A549 (cell line): ENCODE measurements at regions not wholly inside any gene's neighbourhood (a gene's known extent, or its start where the extent isn't known, plus 50 kb on each side); places are given as distances from the start of the nearest gene placed in this dataset.

Experiments used
- ATAC-seq, 2 experiments: fragments of 200-7000 bp in 1 of 2; fragments of >200 bp in 1 of 2; cut with Nextera tagmentation in 1 of 2; cut with Tn5 transposase in 1 of 2; 3 replicates each; pipeline versions ENCODE4 v1.8.0 to v1.9.1; 2018 to 2020; ENCODE audit warnings: mild to moderate bottlenecking in 1 of 2, moderate library complexity in 1 of 2
- CTCF ChIA-PET: fragments of 300-600 bp; sonication (Branson Sonifier 250); formaldehyde crosslinking; extraction: SDS; loops from one replicate; lab custom pipeline; 2021; ENCODE audit warnings: antibody characterized with exemption, inconsistent platforms; lab: Yijun Ruan, JAX
- POLR2A ChIA-PET: fragments of 350-600 bp; formaldehyde crosslinking; extraction: SDS; loops from one replicate; lab custom pipeline; 2021; ENCODE audit warnings: antibody characterized with exemption, inconsistent platforms; lab: Yijun Ruan, JAX
- DNase-seq, 2 experiments: peaks; one replicate each; pipeline versions ENCODE4 v3.0.0 to v3.0.0-alpha.2; 2011 to 2016; ENCODE audit warnings: low read depth in 1 of 2, low spot score in 1 of 2
- FAIRE-seq: peaks from 2 replicates; lab custom pipeline; 2011; peaks lifted over from hg19 to GRCh38; lab: Jason Lieb, UNC
- H3K27ac ChIP-seq, 2 experiments: fragments of >200 bp; sonication (Bioruptor Twin); formaldehyde crosslinking; 3 replicates each; pipeline ENCODE4 v1.5.1; 2016 to 2017
- H3K4me1 ChIP-seq: fragments of >200 bp; sonication (Bioruptor Twin); formaldehyde crosslinking; 3 replicates; pipeline ENCODE4 v1.6.1; 2016
- H3K4me2 ChIP-seq: fragments of >200 bp; sonication (Bioruptor Twin); formaldehyde crosslinking; 3 replicates; pipeline ENCODE4 v1.6.1; 2016
- H3K4me3 ChIP-seq: fragments of >200 bp; sonication (Bioruptor Twin); formaldehyde crosslinking; 3 replicates; pipeline ENCODE4 v1.5.1; 2016
- H3K9me3 ChIP-seq: fragments of >200 bp; sonication (Bioruptor Twin); formaldehyde crosslinking; 3 replicates; pipeline ENCODE4 v1.6.1; 2016
- ATOH8 ChIP-seq: fragments of 250-450 bp; sonication (Bioruptor Pico); IDR thresholded peaks from 2 replicates; pipeline ENCODE4 v1.5.0; 2020; ENCODE audit warnings: low read depth, mild to moderate bottlenecking, moderate library complexity
- CEBPB ChIP-seq, 2 experiments: fragments of >200 bp in 1 of 2; sonication (Bioruptor Twin) in 1 of 2; formaldehyde crosslinking in 1 of 2; IDR thresholded peaks; 2 replicates each; pipeline ENCODE4 v1.6.1; 2012 to 2016
- CHD2 ChIP-seq: fragments of 150-350 bp; IDR thresholded peaks from 2 replicates; pipeline ENCODE4 v1.6.1; 2014; ENCODE audit warnings: low read length; ENCODE audit not compliant: partially characterized antibody
- CTCF ChIP-seq: fragments of >200 bp; sonication (Bioruptor Twin); formaldehyde crosslinking; IDR thresholded peaks from 3 replicates; pipeline ENCODE4 v1.5.1; 2016
- ELK1 ChIP-seq: fragments of 150-350 bp; IDR thresholded peaks from 2 replicates; pipeline ENCODE4 v1.6.1; 2014; ENCODE audit warnings: low read depth, mild to moderate bottlenecking, low read length
- EP300 ChIP-seq, 2 experiments: fragments of >200 bp; sonication (Bioruptor Twin); formaldehyde crosslinking; IDR thresholded peaks; 2 replicates in 1 of 2; 3 replicates in 1 of 2; pipeline ENCODE4 v1.6.1; 2016 to 2017
- ESRRA ChIP-seq: fragments of 150-350 bp; IDR thresholded peaks from 2 replicates; pipeline ENCODE4 v1.6.1; 2014; ENCODE audit warnings: mild to moderate bottlenecking, low read length, borderline replicate concordance
- FOXS1 ChIP-seq: fragments of 250-450 bp; sonication (Bioruptor Pico); IDR thresholded peaks from 2 replicates; pipeline ENCODE4 v1.5.0; 2020; ENCODE audit warnings: mild to moderate bottlenecking, moderate library complexity
- HDAC2 ChIP-seq: fragments of 200-600 bp; sonication (generic); IDR thresholded peaks from 2 replicates; pipeline ENCODE4 v1.6.1; 2016
- HMGXB4 ChIP-seq: fragments of 250-450 bp; sonication (Bioruptor Pico); IDR thresholded peaks from 2 replicates; pipeline ENCODE4 v1.5.0; 2021; ENCODE audit warnings: mild to moderate bottlenecking, moderate library complexity, borderline replicate concordance
- HOXA7 ChIP-seq: fragments of 250-450 bp; sonication (Bioruptor Pico); IDR thresholded peaks from 2 replicates; pipeline ENCODE4 v1.5.0; 2020; ENCODE audit warnings: mild to moderate bottlenecking, moderate library complexity
- JUN ChIP-seq, 2 experiments: fragments of >200 bp; sonication (Bioruptor Twin); formaldehyde crosslinking; IDR thresholded peaks; 2 replicates in 1 of 2; 3 replicates in 1 of 2; pipeline ENCODE4 v1.6.1; 2016 to 2017
- RARB ChIP-seq: fragments of 250-450 bp; sonication (Bioruptor Pico); IDR thresholded peaks from 2 replicates; pipeline ENCODE4 v1.8.0; 2021; ENCODE audit warnings: mild to moderate bottlenecking, moderate library complexity
- RCOR1 ChIP-seq: fragments of 150-350 bp; IDR thresholded peaks from 2 replicates; pipeline ENCODE4 v1.6.1; 2014; ENCODE audit warnings: antibody characterized with exemption, low read length, low read depth
- RNF2 ChIP-seq: fragments of 200-600 bp; sonication (generic); IDR thresholded peaks from 2 replicates; pipeline ENCODE4 v1.6.1; 2016; ENCODE audit warnings: low read depth, mild to moderate bottlenecking, antibody characterized with exemption, moderate library complexity, borderline replicate concordance
- TFCP2L1 ChIP-seq: fragments of 250-450 bp; sonication (Bioruptor Pico); IDR thresholded peaks from 2 replicates; pipeline ENCODE4 v1.5.0; 2021; ENCODE audit warnings: mild to moderate bottlenecking
- TP53 ChIP-seq: fragments of 250-450 bp; sonication (Bioruptor Pico); IDR thresholded peaks from 2 replicates; pipeline ENCODE4 v1.5.0; 2021; ENCODE audit warnings: mild to moderate bottlenecking, moderate library complexity
- WGBS: methylation state at CpG from one replicate; pipeline ENCODE4 v1.1.6; 2017; ENCODE audit errors: missing lambda C conversion rate; 5-methylcytosine and 5-hydroxymethylcytosine counted together
- TF ChIP-seq, protein P1 (sequence below): fragments of 200-600 bp; sonication (generic); IDR thresholded peaks from 2 replicates; pipeline ENCODE4 v1.6.1; 2016; ENCODE audit warnings: antibody characterized with exemption, mild to moderate bottlenecking, moderate library complexity
- TF ChIP-seq, protein P2 (sequence below): fragments of >200 bp; sonication (Bioruptor Twin); formaldehyde crosslinking; IDR thresholded peaks from 2 replicates; pipeline ENCODE4 v1.6.1; 2016

DNA sequence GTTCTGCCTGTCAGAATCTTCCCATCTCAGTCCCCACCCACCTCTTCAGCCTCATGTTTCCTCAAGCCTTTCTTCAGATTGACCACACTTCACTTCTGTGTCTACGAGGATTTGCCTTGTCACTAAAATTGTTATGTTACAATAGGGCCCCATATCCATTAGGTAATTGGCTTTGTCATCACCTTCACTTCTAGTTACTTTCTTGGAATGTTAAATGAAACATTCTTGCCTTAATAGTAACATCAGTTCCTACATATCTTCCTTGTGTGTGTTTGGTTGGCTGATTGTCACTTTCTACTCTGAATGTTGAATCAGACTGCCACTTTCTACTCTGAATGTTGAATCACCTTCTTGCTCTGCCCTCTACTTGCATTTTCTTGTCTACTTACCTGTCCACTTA, 599.9 kb upstream of the NXPH2 start:
- FAIRE-seq (no peak), ATAC-seq (no peak)
- POLR2A ChIA-PET: no interaction called here
- Histone ChIP-seq H3K4me2 (no peak overlapping the region), H3K4me3 (no peak overlapping the region), H3K27ac (no peak overlapping the region)
- CTCF ChIA-PET: no interaction called here
- TF ChIP-seq ELK1: no peak
- TF ChIP-seq, all 56 proteins: peak for 0
- H3K9me3 ChIP-seq: no peaks in the 10 kb centered on the region
- no peaks in the 10 kb centered on the region for H3K4me1 ChIP-seq
- DNase-seq: no peak
- WGBS: 0% methylated on average over 1 of the region's 1 CpG

GRCh38 chr2:139378373-139378772, 598.2 kb upstream of the NXPH2 start:
- H3K4me2 ChIP-seq: no peak overlapping the region
- FAIRE-seq (no peak), DNase-seq (no peak), ATAC-seq (no peak)
- 15% methylated on average over 3 of the region's 3 CpGs for WGBS
- ChIA-PET POLR2A (no interaction called here), CTCF (no interaction called here)
- no peaks in the 10 kb centered on the region for H3K9me3 ChIP-seq
- no peak overlapping the region for H3K27ac ChIP-seq
- no peak for TF ChIP-seq RARB (CRISPR knock-in tag)
- no peak for TF ChIP-seq CTCF
- TF ChIP-seq ELK1: no peak
- TF ChIP-seq, protein P1, sequence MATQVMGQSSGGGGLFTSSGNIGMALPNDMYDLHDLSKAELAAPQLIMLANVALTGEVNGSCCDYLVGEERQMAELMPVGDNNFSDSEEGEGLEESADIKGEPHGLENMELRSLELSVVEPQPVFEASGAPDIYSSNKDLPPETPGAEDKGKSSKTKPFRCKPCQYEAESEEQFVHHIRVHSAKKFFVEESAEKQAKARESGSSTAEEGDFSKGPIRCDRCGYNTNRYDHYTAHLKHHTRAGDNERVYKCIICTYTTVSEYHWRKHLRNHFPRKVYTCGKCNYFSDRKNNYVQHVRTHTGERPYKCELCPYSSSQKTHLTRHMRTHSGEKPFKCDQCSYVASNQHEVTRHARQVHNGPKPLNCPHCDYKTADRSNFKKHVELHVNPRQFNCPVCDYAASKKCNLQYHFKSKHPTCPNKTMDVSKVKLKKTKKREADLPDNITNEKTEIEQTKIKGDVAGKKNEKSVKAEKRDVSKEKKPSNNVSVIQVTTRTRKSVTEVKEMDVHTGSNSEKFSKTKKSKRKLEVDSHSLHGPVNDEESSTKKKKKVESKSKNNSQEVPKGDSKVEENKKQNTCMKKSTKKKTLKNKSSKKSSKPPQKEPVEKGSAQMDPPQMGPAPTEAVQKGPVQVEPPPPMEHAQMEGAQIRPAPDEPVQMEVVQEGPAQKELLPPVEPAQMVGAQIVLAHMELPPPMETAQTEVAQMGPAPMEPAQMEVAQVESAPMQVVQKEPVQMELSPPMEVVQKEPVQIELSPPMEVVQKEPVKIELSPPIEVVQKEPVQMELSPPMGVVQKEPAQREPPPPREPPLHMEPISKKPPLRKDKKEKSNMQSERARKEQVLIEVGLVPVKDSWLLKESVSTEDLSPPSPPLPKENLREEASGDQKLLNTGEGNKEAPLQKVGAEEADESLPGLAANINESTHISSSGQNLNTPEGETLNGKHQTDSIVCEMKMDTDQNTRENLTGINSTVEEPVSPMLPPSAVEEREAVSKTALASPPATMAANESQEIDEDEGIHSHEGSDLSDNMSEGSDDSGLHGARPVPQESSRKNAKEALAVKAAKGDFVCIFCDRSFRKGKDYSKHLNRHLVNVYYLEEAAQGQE: no peak
- no peak for TF ChIP-seq CHD2
- no peak for TF ChIP-seq CEBPB (IDR thresholded peaks at IDR 0.05)
- no peak for TF ChIP-seq ATOH8 (CRISPR knock-in tag)
- TF ChIP-seq HDAC2: no peak
- no peak for TF ChIP-seq TFCP2L1 (CRISPR knock-in tag)
- no peak overlapping the region for H3K4me3 ChIP-seq
- H3K4me1 ChIP-seq: no peaks in the 10 kb centered on the region

DNA sequence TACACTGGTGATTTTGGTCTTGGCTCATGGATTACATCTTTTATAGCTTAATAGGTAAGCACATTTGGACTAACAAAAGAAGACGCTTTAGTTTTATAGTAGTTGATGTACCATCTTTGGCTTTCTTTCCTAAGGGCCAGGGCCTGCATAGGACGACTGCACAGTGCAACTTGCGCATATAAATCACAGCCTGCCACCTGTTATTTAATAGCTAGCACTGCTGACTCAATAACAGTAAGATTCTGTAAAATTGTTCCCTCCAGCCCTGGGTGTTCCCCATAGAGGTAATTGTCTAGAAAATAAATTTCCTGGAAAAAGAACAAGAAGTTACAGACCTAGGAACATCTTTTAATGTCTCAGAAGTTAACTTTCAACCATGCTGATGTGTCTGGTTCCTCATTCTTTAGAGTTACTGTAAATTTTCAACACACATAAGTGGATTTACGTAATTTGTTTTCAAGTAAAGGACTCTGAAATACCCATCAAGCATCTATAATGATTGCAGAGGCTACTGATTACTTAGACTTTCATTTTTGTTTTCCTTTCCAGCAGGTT, 594.2 kb upstream of the NXPH2 start:
- ChIA-PET POLR2A (no interaction called here), CTCF (no interaction called here)
- ATAC-seq (no peak), DNase-seq (no peak), FAIRE-seq (no peak)
- Histone ChIP-seq H3K27ac (no peak overlapping the region), H3K4me1 (no peaks in the 10 kb centered on the region), H3K4me3 (no peak overlapping the region), H3K9me3 (no peaks in the 10 kb centered on the region), H3K4me2 (no peak overlapping the region)
- 5% methylated on average over 4 of the region's 4 CpGs for WGBS
- TF ChIP-seq HDAC2 (no peak), RNF2 (no peak), HMGXB4 (CRISPR knock-in tag) (no peak), CHD2 (no peak), FOXS1 (no peak), ESRRA (no peak), TFCP2L1 (CRISPR knock-in tag) (no peak), TP53 (no peak), EP300 (IDR thresholded peaks at IDR 0.05) (no peak), JUN (IDR thresholded peaks at IDR 0.05) (no peak), ELK1 (no peak), HOXA7 (CRISPR knock-in tag) (no peak), RCOR1 (no peak)
- TF ChIP-seq, protein P2, sequence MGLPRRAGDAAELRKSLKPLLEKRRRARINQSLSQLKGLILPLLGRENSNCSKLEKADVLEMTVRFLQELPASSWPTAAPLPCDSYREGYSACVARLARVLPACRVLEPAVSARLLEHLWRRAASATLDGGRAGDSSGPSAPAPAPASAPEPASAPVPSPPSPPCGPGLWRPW: no peak
